ENCODE measurements at regions not wholly inside any gene's neighbourhood (a gene's known extent, or its start where the extent isn't known, plus 50 kb on each side); places are given as distances from the start of the nearest gene placed in this dataset.

GRCh38 chr2:129456691-129457090, 522.8 kb upstream of the RAB6C start:
- Histone ChIP-seq H3K9me3 (ENCODE audit: control insufficient read depth, low read length) (no peaks in the 10 kb centered on the region), H3K27ac (ENCODE audit: insufficient read depth, low read depth, low read length, poor library complexity, severe bottlenecking) (no peak overlapping the region), H3K4me1 (ENCODE audit: control insufficient read depth, insufficient read depth, low read length) (no peaks in the 10 kb centered on the region), H3K36me3 (ENCODE audit: control insufficient read depth, insufficient read depth, low read length) (no peaks in the 10 kb centered on the region), H3K27me3 (ENCODE audit: control insufficient read depth, insufficient read depth, low read length, poor library complexity, severe bottlenecking) (no peaks in the 10 kb centered on the region), H3K4me3 (ENCODE audit: insufficient read depth, low read depth, low read length) (no peak overlapping the region)
- 80 to 81% methylated on average over 3 of the region's 3 CpGs for WGBS, 2 experiments

- WGBS, 2 experiments: 95 to 97% methylated on average over 5 of the region's 5 CpGs
- Histone ChIP-seq H3K9me3 (ENCODE audit: control insufficient read depth, low read length) (no peaks in the 10 kb centered on the region), H3K36me3 (ENCODE audit: control insufficient read depth, insufficient read depth, low read length) (no peaks in the 10 kb centered on the region), H3K27ac (ENCODE audit: insufficient read depth, low read depth, low read length, poor library complexity, severe bottlenecking) (no peak overlapping the region), H3K27me3 (ENCODE audit: control insufficient read depth, insufficient read depth, low read length, poor library complexity, severe bottlenecking) (no peaks in the 10 kb centered on the region), H3K4me1 (ENCODE audit: control insufficient read depth, insufficient read depth, low read length) (no peaks in the 10 kb centered on the region), H3K4me3 (ENCODE audit: insufficient read depth, low read depth, low read length) (no peak overlapping the region)
Measured at GRCh38 chr2:129457277-129457818, 522.1 kb upstream of the RAB6C start.

- Histone ChIP-seq H3K36me3 (ENCODE audit: control insufficient read depth, insufficient read depth, low read length) (no peaks in the 10 kb centered on the region), H3K27ac (ENCODE audit: insufficient read depth, low read depth, low read length, poor library complexity, severe bottlenecking) (no peak overlapping the region), H3K9me3 (ENCODE audit: control insufficient read depth, low read length) (no peaks in the 10 kb centered on the region), H3K4me1 (ENCODE audit: control insufficient read depth, insufficient read depth, low read length) (no peaks in the 10 kb centered on the region), H3K4me3 (ENCODE audit: insufficient read depth, low read depth, low read length) (no peak overlapping the region), H3K27me3 (ENCODE audit: control insufficient read depth, insufficient read depth, low read length, poor library complexity, severe bottlenecking) (no peaks in the 10 kb centered on the region)
- WGBS, 2 experiments: 86% methylated on average over 7 of the region's 7 CpGs
Measured at GRCh38 chr2:129458006-129458405, 521.5 kb upstream of the RAB6C start.

GRCh38 chr2:129458436-129458835, 521.0 kb upstream of the RAB6C start:
- Histone ChIP-seq H3K4me3 (ENCODE audit: insufficient read depth, low read depth, low read length) (no peak overlapping the region), H3K9me3 (ENCODE audit: control insufficient read depth, low read length) (no peaks in the 10 kb centered on the region), H3K27ac (ENCODE audit: insufficient read depth, low read depth, low read length, poor library complexity, severe bottlenecking) (no peak overlapping the region), H3K4me1 (ENCODE audit: control insufficient read depth, insufficient read depth, low read length) (no peaks in the 10 kb centered on the region), H3K36me3 (ENCODE audit: control insufficient read depth, insufficient read depth, low read length) (no peaks in the 10 kb centered on the region), H3K27me3 (ENCODE audit: control insufficient read depth, insufficient read depth, low read length, poor library complexity, severe bottlenecking) (no peaks in the 10 kb centered on the region)
- 85 to 88% methylated on average over 7 of the region's 7 CpGs for WGBS, 2 experiments

GRCh38 chr2:129459200-129459876, 520.1 kb upstream of the RAB6C start:
- Histone ChIP-seq H3K9me3 (ENCODE audit: control insufficient read depth, low read length) (no peaks in the 10 kb centered on the region), H3K27ac (ENCODE audit: insufficient read depth, low read depth, low read length, poor library complexity, severe bottlenecking) (no peak overlapping the region), H3K36me3 (ENCODE audit: control insufficient read depth, insufficient read depth, low read length) (no peaks in the 10 kb centered on the region), H3K27me3 (ENCODE audit: control insufficient read depth, insufficient read depth, low read length, poor library complexity, severe bottlenecking) (no peaks in the 10 kb centered on the region), H3K4me1 (ENCODE audit: control insufficient read depth, insufficient read depth, low read length) (no peaks in the 10 kb centered on the region), H3K4me3 (ENCODE audit: insufficient read depth, low read depth, low read length) (no peak overlapping the region)
- WGBS, 2 experiments: 87 to 90% methylated on average over 15 of the region's 15 CpGs

GRCh38 chr2:129459881-129460280, 519.6 kb upstream of the RAB6C start:
- 82% methylated on average over 7 of the region's 7 CpGs for WGBS, 2 experiments
- H3K4me3 ChIP-seq (ENCODE audit: insufficient read depth, low read depth, low read length): no peak overlapping the region
- no peak overlapping the region for H3K27ac ChIP-seq (ENCODE audit: insufficient read depth, low read depth, low read length, poor library complexity, severe bottlenecking)
- no peaks in the 10 kb centered on the region for H3K27me3 ChIP-seq (ENCODE audit: control insufficient read depth, insufficient read depth, low read length, poor library complexity, severe bottlenecking)
- H3K4me1 ChIP-seq (ENCODE audit: control insufficient read depth, insufficient read depth, low read length): no peaks in the 10 kb centered on the region
- H3K9me3 ChIP-seq (ENCODE audit: control insufficient read depth, low read length): no peaks in the 10 kb centered on the region
- H3K36me3 ChIP-seq (ENCODE audit: control insufficient read depth, insufficient read depth, low read length): no peaks in the 10 kb centered on the region

- Histone ChIP-seq H3K9me3 (ENCODE audit: control insufficient read depth, low read length) (no peaks in the 10 kb centered on the region), H3K4me3 (ENCODE audit: insufficient read depth, low read depth, low read length) (no peak overlapping the region), H3K27me3 (ENCODE audit: control insufficient read depth, insufficient read depth, low read length, poor library complexity, severe bottlenecking) (no peaks in the 10 kb centered on the region), H3K36me3 (ENCODE audit: control insufficient read depth, insufficient read depth, low read length) (no peaks in the 10 kb centered on the region), H3K27ac (ENCODE audit: insufficient read depth, low read depth, low read length, poor library complexity, severe bottlenecking) (no peak overlapping the region), H3K4me1 (ENCODE audit: control insufficient read depth, insufficient read depth, low read length) (no peaks in the 10 kb centered on the region)
- 87 to 88% methylated on average over 12 of the region's 12 CpGs for WGBS, 2 experiments
Measured at GRCh38 chr2:129460299-129461198, 518.9 kb upstream of the RAB6C start.

- no peaks in the 10 kb centered on the region for H3K9me3 ChIP-seq (ENCODE audit: control insufficient read depth, low read length)
- 86 to 87% methylated on average over 3 of the region's 3 CpGs for WGBS, 2 experiments
- H3K36me3 ChIP-seq (ENCODE audit: control insufficient read depth, insufficient read depth, low read length): no peaks in the 10 kb centered on the region
- no peaks in the 10 kb centered on the region for H3K27me3 ChIP-seq (ENCODE audit: control insufficient read depth, insufficient read depth, low read length, poor library complexity, severe bottlenecking)
- no peak overlapping the region for H3K27ac ChIP-seq (ENCODE audit: insufficient read depth, low read depth, low read length, poor library complexity, severe bottlenecking)
- H3K4me1 ChIP-seq (ENCODE audit: control insufficient read depth, insufficient read depth, low read length): no peaks in the 10 kb centered on the region
- no peak overlapping the region for H3K4me3 ChIP-seq (ENCODE audit: insufficient read depth, low read depth, low read length)
Measured at GRCh38 chr2:129462349-129462748, 517.1 kb upstream of the RAB6C start.

GRCh38 chr2:129462967-129463366, 516.5 kb upstream of the RAB6C start:
- Histone ChIP-seq H3K4me3 (ENCODE audit: insufficient read depth, low read depth, low read length) (no peak overlapping the region), H3K4me1 (ENCODE audit: control insufficient read depth, insufficient read depth, low read length) (no peaks in the 10 kb centered on the region), H3K27me3 (ENCODE audit: control insufficient read depth, insufficient read depth, low read length, poor library complexity, severe bottlenecking) (no peaks in the 10 kb centered on the region), H3K27ac (ENCODE audit: insufficient read depth, low read depth, low read length, poor library complexity, severe bottlenecking) (no peak overlapping the region), H3K36me3 (ENCODE audit: control insufficient read depth, insufficient read depth, low read length) (no peaks in the 10 kb centered on the region), H3K9me3 (ENCODE audit: control insufficient read depth, low read length) (no peaks in the 10 kb centered on the region)
- 95 to 97% methylated on average over 4 of the region's 4 CpGs for WGBS, 2 experiments

- Histone ChIP-seq H3K36me3 (ENCODE audit: control insufficient read depth, insufficient read depth, low read length) (no peaks in the 10 kb centered on the region), H3K4me1 (ENCODE audit: control insufficient read depth, insufficient read depth, low read length) (no peaks in the 10 kb centered on the region), H3K9me3 (ENCODE audit: control insufficient read depth, low read length) (no peaks in the 10 kb centered on the region), H3K27ac (ENCODE audit: insufficient read depth, low read depth, low read length, poor library complexity, severe bottlenecking) (no peak overlapping the region), H3K27me3 (ENCODE audit: control insufficient read depth, insufficient read depth, low read length, poor library complexity, severe bottlenecking) (no peaks in the 10 kb centered on the region), H3K4me3 (ENCODE audit: insufficient read depth, low read depth, low read length) (no peak overlapping the region)
- 94 to 96% methylated on average over 4 of the region's 4 CpGs for WGBS, 2 experiments
Measured at GRCh38 chr2:129464036-129464435, 515.4 kb upstream of the RAB6C start.
